Occipital lobe (tissue), 1 donor: ENCODE measurements at regions not wholly inside any gene's neighbourhood (a gene's known extent, or its start where the extent isn't known, plus 50 kb on each side); places are given as distances from the start of the nearest gene placed in this dataset.

ENCODE experiments used
- DNase-seq: peaks from one replicate; lab custom pipeline; 2025; lab: John Stamatoyannopoulos, UW

DNA sequence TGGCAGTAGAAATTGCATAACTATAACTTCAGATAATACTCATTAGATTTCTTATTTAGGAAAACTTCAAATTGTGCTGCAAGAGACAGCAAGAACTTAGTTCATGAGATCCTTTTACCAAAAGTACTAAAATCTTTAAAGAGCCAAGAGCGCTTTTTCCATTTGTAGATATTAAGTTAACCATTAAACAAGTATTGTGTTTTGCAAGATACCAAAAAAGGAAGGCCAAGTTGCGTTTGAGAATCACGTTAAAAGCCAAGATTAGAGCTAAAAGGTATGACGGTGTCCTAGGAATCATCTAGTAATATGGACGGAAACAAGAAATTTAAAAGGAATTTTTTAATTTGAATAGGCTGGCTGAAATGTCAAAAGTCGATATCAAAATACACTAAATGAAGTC lies 361.3 kb upstream of the LYPLAL1 start:
- DNase-seq: no peak

DNA sequence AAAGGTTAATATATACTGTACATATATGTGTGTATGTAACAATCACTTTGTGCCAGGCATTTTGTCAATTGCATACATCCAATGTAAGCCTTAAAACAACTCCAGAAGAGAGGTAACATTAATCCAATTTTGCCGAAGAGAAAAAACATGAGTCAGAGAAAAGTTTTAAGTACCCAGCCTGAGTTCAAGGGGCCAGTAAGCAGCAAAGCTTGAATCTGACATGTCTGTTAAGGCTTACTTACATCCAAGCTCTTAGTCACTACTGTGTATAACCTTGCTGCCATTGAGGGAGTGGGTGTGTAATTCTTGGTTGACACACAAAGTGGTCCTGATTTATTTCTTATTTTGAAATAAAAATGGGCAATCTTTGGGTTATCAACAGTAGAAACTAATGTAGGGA lies 360.4 kb upstream of the LYPLAL1 start:
- DNase-seq: no peak

DNA sequence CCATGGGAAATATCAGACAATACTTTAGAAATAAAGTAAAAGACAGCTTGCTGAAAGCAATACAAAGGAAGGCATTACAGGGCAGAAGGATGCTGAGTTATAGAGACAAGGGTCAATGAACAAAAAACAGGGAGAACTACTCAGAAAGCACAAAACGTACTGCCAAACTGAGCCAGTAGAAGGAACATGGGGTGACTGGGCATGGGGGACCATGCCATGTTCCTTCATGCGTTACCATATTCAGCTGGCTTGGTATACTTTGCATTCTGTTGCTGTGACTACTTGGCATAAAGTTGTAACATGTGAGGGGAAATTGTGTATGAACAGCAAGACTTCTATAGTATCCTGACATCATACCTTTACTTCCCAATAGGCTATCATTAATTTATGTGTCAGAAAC lies 358.6 kb upstream of the LYPLAL1 start:
- DNase-seq: no peak

DNA sequence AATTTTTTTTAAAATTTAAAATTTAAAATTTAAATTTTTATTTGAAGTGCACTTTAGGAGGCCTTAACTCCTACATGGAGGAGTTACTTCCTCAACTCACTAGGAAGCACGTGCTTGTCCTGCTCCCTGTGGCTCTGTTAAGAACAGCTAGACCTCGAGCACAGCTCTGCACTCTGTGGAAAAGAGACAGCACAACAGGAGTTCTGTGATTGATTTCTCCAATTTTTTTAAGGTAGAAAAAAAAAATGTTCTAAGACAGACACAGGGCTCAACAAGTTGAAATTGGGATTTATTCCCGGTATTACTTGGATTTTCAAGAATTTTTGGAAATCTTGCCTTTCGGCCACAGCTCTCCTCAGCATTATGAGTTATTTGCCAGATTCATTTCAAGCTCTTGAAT lies 356.6 kb upstream of the LYPLAL1 start:
- no peak for DNase-seq

DNA sequence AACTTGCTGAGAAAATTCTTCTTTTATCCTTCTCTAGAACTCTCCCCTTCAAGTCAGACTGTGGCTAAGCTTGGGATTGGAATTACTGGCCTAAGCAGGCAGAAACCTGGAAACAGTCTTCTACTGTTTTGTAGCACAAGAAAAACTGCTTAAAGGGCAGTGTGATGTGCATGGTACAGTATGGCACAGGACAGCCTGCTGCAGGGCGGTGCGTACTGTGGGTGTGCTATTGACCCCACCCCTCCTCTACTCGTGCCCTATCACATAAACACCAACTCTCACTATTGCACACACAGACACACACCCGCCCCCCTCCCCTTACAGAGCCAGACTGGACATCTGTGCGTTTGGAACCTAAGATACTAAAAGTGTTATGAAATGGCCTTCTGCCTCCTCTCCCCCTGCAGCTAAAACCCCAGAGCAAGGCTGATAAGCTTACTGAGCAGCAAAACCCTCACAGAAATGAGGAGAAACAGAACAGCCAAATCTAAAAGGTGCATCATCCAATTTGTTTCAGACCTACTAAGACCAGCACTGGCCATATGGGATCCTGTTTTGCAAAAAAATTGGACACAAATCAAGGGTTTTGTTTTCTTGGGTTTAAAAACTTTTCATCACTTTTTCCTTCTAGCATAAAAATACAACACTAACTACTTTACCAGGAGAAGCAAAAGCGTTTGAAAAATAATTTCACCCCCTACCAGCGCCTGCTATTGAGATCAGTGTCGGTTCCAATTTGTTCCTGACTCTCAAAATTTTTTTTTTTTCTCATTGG lies 355.8 kb upstream of the LYPLAL1 start:
- no peak for DNase-seq

DNA sequence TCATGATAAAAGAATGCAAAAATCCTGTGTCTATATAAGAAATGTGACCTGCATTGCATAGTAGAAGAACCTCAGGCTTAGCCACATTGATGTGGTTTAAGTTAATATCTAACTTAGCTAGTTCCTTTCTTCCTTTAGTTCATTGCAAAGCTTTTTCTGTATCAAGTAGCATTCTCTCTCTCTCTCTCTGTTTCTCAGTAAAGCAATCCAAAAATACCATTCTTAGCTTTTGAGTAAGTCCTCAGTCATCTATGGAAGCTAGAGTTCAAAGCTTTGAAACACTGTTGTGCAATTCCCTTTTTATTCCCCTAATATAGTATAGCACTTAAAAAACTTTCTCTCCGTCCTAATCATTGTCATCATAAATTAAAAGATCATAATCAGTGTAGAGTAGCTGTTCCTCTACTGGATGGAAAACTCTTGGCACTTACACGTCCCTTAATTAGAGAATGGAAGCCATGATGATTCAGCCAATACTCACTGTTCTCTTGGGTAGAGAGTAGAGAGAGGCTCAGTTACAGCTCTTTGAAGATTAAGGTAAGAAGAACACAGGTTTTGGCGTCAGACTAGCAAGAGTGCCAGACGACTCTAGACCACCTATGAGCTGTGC lies 350.3 kb upstream of the LYPLAL1 start:
- DNase-seq: no peak

DNA sequence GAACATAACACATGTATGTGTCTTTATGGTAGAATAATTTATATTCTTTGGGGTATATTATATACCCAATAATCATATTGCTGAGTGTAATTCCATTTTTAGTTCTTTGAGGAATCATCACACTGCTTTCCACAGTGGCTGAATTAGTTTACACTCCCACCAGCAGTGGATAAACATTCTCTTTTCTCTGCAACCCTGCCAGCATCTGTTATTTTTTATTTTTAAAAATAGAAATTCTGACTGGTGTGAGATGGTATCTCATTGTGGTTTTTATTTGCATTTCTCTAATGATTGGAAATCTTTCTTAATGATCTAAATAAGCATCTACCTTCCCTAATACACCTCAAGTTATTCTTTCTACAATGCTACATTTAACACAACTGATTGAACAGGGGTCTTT lies 346.2 kb upstream of the LYPLAL1 start:
- no peak for DNase-seq

DNA sequence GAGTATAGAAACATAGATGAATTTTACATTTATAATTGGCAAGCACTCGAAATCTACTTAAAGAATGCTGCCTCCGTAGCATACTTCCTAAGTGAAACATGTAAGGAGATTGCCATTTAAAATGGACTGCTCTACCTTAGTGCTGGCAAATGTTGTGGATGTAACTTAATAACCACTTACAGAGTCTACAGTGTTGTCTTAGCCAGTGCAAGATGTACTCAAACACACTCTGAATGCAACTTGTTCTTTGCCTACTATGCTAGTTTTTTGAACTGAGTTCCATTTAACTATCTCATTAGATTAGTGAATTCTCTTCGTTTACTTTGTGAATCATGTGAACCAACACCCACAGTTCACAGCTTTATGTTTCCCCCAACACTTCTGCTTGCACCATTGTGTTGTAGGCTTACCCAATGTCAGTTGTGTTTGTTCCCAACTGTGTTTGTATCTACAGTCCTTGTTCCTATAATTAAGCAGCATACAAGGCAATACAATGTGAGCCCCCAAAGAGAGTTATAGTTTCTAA lies 345.5 kb upstream of the LYPLAL1 start:
- DNase-seq: no peak

DNA sequence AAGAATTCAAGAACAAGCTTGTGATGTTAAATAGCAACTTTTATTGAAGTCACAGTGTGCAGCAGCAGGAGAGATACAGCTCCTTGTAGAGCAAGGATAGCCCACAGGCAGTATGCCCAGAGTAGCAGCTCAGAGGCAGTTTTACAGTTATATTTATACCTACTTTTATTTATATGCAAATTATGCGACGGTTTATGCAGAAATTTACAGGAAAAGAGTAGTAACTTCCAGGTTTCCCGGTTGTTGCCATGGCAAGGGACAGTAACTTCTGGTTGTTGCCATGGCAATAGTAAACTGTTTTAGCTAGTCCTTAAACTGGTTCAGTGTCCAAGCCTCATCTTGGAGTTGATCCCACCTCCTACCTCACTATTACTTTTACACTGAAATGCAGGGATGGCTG lies 344.6 kb upstream of the LYPLAL1 start:
- peak; percentile 24 for DNase-seq

DNA sequence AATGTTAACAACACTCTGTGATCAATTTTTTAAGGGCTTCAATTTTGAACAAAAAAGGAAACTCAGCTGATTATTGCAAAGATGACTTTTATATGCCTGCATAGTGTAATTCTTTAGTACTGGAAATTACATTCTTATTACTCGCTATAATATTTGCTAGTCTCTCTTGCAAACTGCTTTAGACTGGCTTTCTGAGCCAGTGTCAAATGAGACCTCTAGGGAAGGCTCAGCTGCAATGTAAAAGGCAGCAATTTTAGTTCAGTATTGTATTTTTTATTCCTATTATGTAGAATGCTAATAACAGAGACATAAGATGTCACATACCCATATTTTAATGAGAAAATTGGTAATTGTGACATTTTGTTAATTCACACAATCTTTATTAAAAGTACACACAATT lies 338.1 kb upstream of the LYPLAL1 start:
- no peak for DNase-seq

DNA sequence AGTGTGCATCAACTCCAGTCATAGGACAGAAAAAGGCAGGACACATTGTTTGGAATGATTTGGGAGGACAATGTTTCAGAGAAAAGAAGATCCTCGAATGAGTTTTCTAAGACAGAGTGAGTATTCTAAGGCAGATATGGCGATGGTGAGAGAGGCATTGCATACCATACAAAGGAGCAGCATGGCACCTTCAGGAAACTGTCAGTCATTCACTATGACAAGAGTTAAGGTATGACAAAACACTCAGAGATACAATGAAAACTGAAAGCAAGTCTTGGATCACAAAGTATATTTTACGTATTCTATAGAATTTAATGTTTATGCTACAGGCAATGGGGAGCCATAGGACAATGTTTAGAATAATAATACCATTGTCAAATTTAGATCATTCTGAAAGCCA lies 337.4 kb upstream of the LYPLAL1 start:
- DNase-seq: no peak

DNA sequence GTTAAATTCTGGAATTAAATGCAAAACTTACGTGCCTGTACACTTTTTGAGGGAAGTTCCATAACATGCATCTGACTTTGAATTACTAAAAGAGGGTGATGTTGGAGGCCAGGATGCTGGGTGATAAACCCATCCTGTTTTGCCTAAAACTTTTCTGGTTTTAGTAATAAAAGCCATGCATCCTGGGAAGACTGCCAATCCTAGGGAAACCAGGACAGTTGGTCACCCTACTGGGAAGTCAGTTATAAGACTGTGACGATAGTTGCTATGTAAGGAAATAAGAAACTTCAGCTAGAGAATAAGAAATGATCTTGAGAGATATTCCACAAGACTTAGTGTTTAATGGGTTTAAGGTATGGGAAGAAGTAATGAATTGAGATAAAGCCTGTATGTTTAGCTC lies 336.6 kb upstream of the LYPLAL1 start:
- no peak for DNase-seq

DNA sequence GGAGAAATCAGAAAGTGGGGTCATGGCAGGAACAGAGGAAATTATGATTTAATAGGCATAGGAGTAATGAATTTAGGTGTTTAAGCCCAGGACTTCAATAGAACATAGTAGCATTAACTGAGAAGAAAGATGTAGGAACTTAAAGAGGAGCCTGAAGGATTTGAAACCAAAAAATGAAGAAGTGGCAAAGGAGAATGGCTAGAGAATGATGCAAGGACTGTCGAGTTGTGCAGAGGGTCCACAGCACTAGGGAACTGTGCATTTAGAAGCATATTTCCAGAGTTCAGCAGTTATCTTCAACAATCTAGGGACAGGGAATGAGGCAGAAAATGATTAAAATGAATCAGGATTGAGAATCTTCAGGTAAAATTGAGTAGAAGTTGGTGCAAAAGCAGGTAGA lies 328.1 kb upstream of the LYPLAL1 start:
- DNase-seq: no peak

DNA sequence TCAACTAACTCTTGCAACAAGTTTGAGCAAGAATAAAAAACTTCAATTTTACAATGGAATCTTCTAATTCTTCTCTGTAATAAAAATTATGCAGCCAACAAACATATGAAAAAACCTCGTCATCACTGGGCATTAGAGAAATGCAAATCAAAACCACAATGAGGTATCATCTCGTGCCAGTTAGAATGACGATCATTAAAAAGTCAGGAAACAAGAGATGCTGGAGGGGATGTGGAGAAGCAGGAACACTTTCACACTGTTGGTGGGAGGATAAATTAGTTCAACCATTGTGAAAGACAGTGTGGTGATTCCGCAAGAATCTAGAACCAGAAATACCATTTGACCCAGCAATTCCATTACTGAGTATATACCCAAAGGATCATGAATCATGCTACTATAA lies 327.5 kb upstream of the LYPLAL1 start:
- no peak for DNase-seq

DNA sequence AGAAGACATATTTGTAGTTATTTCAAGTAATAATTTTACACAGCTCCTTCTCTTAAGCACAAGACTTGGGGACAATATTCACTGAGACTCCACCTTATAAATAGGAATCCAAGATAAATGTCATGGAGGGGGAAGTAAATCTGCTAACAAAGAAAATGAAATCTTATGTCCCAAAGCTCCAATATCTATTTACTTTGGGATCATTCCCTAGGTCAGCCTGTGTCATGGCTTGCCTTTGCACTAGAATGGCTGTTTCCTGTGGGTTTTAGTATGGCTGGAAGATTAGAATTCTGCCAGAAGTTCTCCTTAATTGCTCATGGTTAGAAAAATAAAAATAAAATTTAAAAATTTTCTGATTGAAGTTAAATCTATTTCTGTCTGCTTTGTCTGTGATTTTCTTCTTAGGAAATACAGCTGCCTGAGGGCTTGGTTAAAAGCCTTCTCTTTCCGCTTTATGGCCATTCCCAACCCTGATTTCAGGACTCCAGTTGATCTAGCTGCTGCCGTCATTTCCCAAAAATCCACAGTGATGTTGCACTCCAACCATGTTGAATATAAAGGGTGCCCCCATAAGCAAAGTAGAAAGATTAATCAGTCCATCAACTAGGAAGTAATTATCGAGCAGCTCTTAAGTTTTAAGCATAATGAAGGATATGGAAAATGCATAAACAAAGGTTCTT lies 326.4 kb upstream of the LYPLAL1 start:
- DNase-seq: no peak

DNA sequence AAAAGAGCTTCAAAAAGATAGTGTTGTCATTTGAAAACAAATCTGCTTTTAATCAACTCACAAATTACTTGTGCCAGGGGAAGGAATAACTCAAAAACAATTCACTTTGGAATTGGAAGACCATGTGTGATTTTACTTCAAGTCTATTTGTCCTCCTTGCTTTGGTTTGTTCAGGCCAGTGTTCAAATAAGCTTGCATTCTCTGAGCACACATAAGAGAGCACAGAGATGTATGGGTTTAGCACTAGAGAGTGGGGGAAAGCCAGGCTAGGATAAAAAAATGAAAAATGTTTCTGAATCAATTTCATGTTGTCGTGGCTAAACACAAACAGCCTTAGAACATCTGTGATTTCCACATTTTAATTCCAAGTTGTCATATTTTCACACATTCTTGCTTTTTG lies 325.7 kb upstream of the LYPLAL1 start:
- no peak for DNase-seq

DNA sequence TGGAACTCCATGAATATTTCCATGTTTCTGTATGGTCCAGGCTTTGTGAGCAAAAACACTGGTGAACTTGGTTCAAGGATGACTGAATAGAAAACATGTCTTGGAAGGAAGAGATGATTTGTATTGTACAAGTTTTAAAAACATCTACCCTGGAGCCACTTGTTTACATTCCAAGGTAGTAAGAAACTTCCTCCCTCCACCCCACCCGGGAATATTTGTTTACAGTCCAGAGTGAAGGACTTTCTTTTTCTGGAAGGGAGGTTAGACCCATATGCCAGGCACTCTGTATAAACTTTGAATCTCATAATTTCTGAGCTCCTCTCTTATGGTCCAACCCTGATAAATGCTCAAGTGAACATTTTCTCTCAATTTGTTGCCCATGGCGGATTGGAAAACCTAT lies 323.3 kb upstream of the LYPLAL1 start:
- no peak for DNase-seq

DNA sequence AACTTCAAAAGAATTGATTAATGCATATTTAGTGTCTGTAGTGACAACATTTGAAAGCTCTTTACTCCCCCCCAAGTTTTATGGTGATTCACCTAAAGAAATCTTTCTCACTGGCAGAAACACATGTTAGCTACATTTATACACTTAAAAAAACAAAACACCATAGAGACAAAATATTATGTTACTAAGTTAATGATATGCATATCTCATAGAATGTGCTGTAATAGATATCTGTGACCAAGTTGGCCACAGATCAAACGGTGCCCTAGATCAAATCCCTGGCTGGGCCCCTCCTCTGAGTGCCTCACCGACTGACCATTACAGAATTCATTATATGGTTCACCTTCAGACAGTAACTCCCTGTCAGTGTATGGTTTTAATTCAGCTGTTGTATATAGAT lies 322.1 kb upstream of the LYPLAL1 start:
- DNase-seq: no peak

DNA sequence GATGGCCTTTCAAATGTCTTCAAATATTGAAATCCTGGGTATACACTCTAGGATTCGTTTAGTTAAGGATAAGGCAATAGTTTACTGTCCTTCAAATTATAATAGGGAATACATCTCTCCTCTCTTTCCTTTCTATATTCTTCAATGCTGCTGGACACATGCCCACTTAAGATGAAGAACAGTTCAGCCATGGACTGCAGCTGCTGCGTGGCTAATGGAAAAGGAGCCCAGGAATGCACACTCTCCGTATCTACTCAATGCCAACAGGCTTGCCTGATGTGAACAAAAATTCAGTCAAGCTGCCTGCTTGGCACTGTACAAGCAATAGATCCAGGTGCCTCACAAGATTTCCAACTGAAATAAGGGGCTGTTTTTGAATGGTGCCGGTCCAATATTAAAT lies 321.2 kb upstream of the LYPLAL1 start:
- no peak for DNase-seq

DNA sequence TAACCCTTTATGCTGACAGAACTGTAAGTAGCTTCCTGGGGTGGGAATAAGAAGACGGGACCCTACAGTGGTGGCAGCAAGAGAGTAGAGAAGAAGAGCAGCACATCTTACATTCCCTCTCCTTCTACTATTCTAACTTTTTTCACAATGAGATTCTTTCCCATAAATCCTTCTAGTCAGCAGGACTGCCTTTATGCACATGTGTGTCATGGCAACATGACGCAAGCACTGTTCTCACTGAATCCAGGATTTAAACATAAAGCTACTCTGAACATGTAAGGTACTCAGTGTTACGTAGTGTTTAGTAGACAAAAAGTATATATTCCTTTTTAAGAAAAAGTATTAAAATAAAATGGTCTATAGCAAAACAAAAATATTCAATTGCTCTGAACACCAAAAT lies 309.7 kb upstream of the LYPLAL1 start:
- no peak for DNase-seq

DNA sequence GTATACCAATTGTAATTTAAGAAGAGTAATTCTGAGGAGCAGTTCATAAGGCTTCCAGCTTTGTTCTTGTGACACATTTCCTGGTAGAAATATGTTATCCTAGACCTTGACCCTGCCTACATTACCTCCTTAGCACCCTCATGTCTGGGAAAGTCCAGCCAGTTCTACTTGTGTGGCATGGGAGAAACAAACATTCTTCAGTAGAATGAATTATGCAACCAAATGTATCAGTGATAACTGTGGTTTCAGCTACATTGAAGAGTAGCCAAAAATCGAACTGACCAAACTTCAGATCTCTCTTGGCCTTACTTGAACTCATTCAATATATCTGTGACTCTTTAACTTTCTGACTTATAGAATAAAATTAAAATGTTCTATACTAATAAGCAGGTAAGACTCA lies 308.1 kb upstream of the LYPLAL1 start:
- no peak for DNase-seq

DNA sequence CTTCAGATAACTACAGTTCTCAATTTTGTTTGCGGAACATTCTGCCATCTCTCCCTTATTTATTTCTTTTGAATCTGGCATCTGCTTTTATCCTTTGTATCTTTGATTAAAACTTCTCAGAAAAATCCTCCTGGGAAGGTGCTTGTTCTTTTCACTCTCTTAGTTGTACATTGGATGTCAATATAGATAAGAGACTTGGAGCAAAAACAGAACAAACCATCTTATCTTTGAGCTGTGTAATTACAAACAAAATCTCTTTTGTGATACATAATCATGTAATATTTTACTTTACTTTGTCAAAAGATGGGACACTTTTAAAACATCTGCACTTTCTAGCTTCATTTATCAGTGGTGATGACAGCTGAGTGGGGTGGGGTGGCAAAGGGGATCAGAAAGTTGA lies 307.2 kb upstream of the LYPLAL1 start:
- no peak for DNase-seq

DNA sequence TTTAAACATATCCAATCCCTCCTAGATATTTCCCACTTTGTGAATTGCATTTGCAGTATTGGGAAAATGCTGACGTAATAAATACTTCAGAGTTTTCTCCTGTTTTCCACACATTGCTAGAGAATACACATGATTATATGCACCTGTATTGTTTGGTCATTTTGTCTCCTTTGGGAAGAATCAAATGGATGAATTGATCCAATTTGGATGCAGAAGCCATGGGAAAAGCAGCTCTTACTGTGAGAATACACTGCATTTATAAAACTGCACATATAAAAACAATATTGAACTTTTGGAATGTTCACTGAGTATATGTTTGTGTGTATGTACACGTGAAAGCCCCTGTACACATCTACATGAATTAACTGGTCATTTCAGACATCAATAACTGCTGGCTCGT lies 306.6 kb upstream of the LYPLAL1 start:
- no peak for DNase-seq
